ENCODE measurements at regions not wholly inside any gene's neighbourhood (a gene's known extent, or its start where the extent isn't known, plus 50 kb on each side); places are given as distances from the start of the nearest gene placed in this dataset.

- CTCF ChIA-PET (ENCODE audit: unreplicated experiment) = no interaction called here
These were observed 382.4 kb upstream of the XYLT1 start for GRCh38 chr16:17852977-17853702.

GRCh38 chr16:17850581-17851250 is 380.0 kb upstream of the XYLT1 start:
- Histone ChIP-seq H3K4me3 (ENCODE audit: low read depth, low read length, poor library complexity, severe bottlenecking) (no peak overlapping the region), H3K79me2 (ENCODE audit: insufficient read depth, low read depth, low read length) (no peaks in the 10 kb centered on the region), H3K9me3 (ENCODE audit: low read length) (no peaks in the 10 kb centered on the region), H2AFZ (ENCODE audit: low read length) (no peak overlapping the region), H3K4me1 (ENCODE audit: insufficient read depth, low read length, poor library complexity, severe bottlenecking) (no peaks in the 10 kb centered on the region), H3K9me2 (ENCODE audit: insufficient read depth, low read length) (no peaks in the 10 kb centered on the region), H3K36me3 (ENCODE audit: insufficient read depth, low read length) (no peaks in the 10 kb centered on the region), H3K4me2 (ENCODE audit: low read length) (no peak overlapping the region), H4K20me1 (ENCODE audit: insufficient read depth, low read length) (no peaks in the 10 kb centered on the region), H3K27ac (ENCODE audit: low read depth, low read length, poor library complexity, severe bottlenecking) (no peak overlapping the region)
- intact Hi-C loops (cut with micrococcal nuclease; ENCODE audit: unreplicated experiment) = no loop called here
- TF ChIP-seq CTCF (conservative IDR thresholded peaks at IDR 0.05; ENCODE audit: low read length) = no peak
- no peak for TF ChIP-seq EZH2phosphoT487 (IDR thresholded peaks at IDR 0.05; ENCODE audit: borderline replicate concordance, low read depth, low read length)
- no peak for DNase-seq (ENCODE audit: low spot score)
- BruUV-seq (replicated peaks) = no TSS peak
- ChIA-PET POLR2A (interaction anchor here (0.8 kb wide), 1 partner anchor 14 kb away, joined by 3 read pairs; no protein-coding TSS in a partner anchor), CTCF (ENCODE audit: unreplicated experiment) (no interaction called here)

More at GRCh38 chr16:17852977-17853702, 382.4 kb upstream of the XYLT1 start:
- no peak overlapping the region for H3K27ac ChIP-seq (ENCODE audit: low read depth, low read length, poor library complexity, severe bottlenecking)
- H3K9me3 ChIP-seq (ENCODE audit: low read length) = no peaks in the 10 kb centered on the region
- no peaks in the 10 kb centered on the region for H3K9me2 ChIP-seq (ENCODE audit: insufficient read depth, low read length)
- intact Hi-C loops (cut with micrococcal nuclease; ENCODE audit: unreplicated experiment) = no loop called here
- H3K4me1 ChIP-seq (ENCODE audit: insufficient read depth, low read length, poor library complexity, severe bottlenecking) = no peaks in the 10 kb centered on the region
- no peaks in the 10 kb centered on the region for H3K79me2 ChIP-seq (ENCODE audit: insufficient read depth, low read depth, low read length)
- no peak overlapping the region for H3K4me2 ChIP-seq (ENCODE audit: low read length)
- no peak for TF ChIP-seq EZH2phosphoT487 (IDR thresholded peaks at IDR 0.05; ENCODE audit: borderline replicate concordance, low read depth, low read length)
- TF ChIP-seq CTCF (conservative IDR thresholded peaks at IDR 0.05; ENCODE audit: low read length) = no peak
- DNase-seq (ENCODE audit: low spot score) = no peak
- no peaks in the 10 kb centered on the region for H3K36me3 ChIP-seq (ENCODE audit: insufficient read depth, low read length)
- H4K20me1 ChIP-seq (ENCODE audit: insufficient read depth, low read length) = no peaks in the 10 kb centered on the region
- no peak overlapping the region for H3K4me3 ChIP-seq (ENCODE audit: low read depth, low read length, poor library complexity, severe bottlenecking)
- BruUV-seq (replicated peaks) = no TSS peak
- POLR2A ChIA-PET = no interaction called here
- H2AFZ ChIP-seq (ENCODE audit: low read length) = no peak overlapping the region

GRCh38 chr16:17847234-17847795 is 376.6 kb upstream of the XYLT1 start:
- Histone ChIP-seq H3K9me3 (ENCODE audit: low read length) (no peaks in the 10 kb centered on the region), H2AFZ (ENCODE audit: low read length) (no peak overlapping the region), H3K4me2 (ENCODE audit: low read length) (no peak overlapping the region), H3K4me1 (ENCODE audit: insufficient read depth, low read length, poor library complexity, severe bottlenecking) (no peaks in the 10 kb centered on the region), H3K4me3 (ENCODE audit: low read depth, low read length, poor library complexity, severe bottlenecking) (no peak overlapping the region), H3K36me3 (ENCODE audit: insufficient read depth, low read length) (no peaks in the 10 kb centered on the region), H3K9me2 (ENCODE audit: insufficient read depth, low read length) (no peaks in the 10 kb centered on the region), H3K27ac (ENCODE audit: low read depth, low read length, poor library complexity, severe bottlenecking) (no peak overlapping the region), H3K79me2 (ENCODE audit: insufficient read depth, low read depth, low read length) (no peaks in the 10 kb centered on the region), H4K20me1 (ENCODE audit: insufficient read depth, low read length) (no peaks in the 10 kb centered on the region)
- DNase-seq (ENCODE audit: low spot score) = no peak
- BruUV-seq (replicated peaks) = no TSS peak
- CTCF ChIA-PET (ENCODE audit: unreplicated experiment) = no interaction called here
- intact Hi-C loops (cut with micrococcal nuclease; ENCODE audit: unreplicated experiment) = no loop called here
- POLR2A ChIA-PET = no interaction called here
- TF ChIP-seq CTCF (conservative IDR thresholded peaks at IDR 0.05; ENCODE audit: low read length) (no peak), EZH2phosphoT487 (IDR thresholded peaks at IDR 0.05; ENCODE audit: borderline replicate concordance, low read depth, low read length) (no peak)
